ENCODE measurements at regions not wholly inside any gene's neighbourhood (a gene's known extent, or its start where the extent isn't known, plus 50 kb on each side); places are given as distances from the start of the nearest gene placed in this dataset.

GRCh38 chr11:114811971-114812370, 133.6 kb downstream of the NXPE2 start:
- Histone ChIP-seq H3K9me3 (ENCODE audit: low read depth) (no peaks in the 10 kb centered on the region), H3K4me3 (no peak overlapping the region), H4K20me1 (ENCODE audit: low read depth) (no peaks in the 10 kb centered on the region), H3F3A (ENCODE audit: low read depth) (no peaks in the 10 kb centered on the region), H3K9ac (no peak overlapping the region), H3K27ac (no peak overlapping the region), H3K36me3 (no peaks in the 10 kb centered on the region), H3K27me3 (no peaks in the 10 kb centered on the region), H3K4me2 (no peak overlapping the region), H2AFZ (replicated peaks) (no peak overlapping the region), H3K79me2 (ENCODE audit: low read depth) (no peaks in the 10 kb centered on the region), H3K4me1 (no peaks in the 10 kb centered on the region)
- TF ChIP-seq, protein P1, sequence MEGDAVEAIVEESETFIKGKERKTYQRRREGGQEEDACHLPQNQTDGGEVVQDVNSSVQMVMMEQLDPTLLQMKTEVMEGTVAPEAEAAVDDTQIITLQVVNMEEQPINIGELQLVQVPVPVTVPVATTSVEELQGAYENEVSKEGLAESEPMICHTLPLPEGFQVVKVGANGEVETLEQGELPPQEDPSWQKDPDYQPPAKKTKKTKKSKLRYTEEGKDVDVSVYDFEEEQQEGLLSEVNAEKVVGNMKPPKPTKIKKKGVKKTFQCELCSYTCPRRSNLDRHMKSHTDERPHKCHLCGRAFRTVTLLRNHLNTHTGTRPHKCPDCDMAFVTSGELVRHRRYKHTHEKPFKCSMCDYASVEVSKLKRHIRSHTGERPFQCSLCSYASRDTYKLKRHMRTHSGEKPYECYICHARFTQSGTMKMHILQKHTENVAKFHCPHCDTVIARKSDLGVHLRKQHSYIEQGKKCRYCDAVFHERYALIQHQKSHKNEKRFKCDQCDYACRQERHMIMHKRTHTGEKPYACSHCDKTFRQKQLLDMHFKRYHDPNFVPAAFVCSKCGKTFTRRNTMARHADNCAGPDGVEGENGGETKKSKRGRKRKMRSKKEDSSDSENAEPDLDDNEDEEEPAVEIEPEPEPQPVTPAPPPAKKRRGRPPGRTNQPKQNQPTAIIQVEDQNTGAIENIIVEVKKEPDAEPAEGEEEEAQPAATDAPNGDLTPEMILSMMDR (IDR thresholded peaks at IDR 0.05), result no peak
- no peak for TF ChIP-seq EZH2 (IDR thresholded peaks at IDR 0.05)
- no peak for TF ChIP-seq EZH2phosphoT487 (IDR thresholded peaks at IDR 0.05)
- Mint-ChIP-seq H3K4me1 (peaks cover 2% of the 10 kb centered on the region), H3K27ac (no peak overlapping the region), H3K36me3 (no peaks in the 10 kb centered on the region), H3K9me3 (no peaks in the 10 kb centered on the region), H3K4me3 (no peak overlapping the region), H3K27me3 (ENCODE audit: insufficient read depth, low read depth) (peaks cover 2% of the 10 kb centered on the region)
- no peak for DNase-seq (ENCODE audit: low spot score)

- H3K9me3 Mint-ChIP-seq, result no peaks in the 10 kb centered on the region
- no peak for TF ChIP-seq EZH2phosphoT487 (IDR thresholded peaks at IDR 0.05)
- TF ChIP-seq, protein P1 (IDR thresholded peaks at IDR 0.05), result no peak
- no peak for TF ChIP-seq EZH2 (IDR thresholded peaks at IDR 0.05)
- no peaks in the 10 kb centered on the region for H3K79me2 ChIP-seq (ENCODE audit: low read depth)
Measured at GRCh38 chr11:114812733-114813132, 134.4 kb downstream of the NXPE2 start.

DNA sequence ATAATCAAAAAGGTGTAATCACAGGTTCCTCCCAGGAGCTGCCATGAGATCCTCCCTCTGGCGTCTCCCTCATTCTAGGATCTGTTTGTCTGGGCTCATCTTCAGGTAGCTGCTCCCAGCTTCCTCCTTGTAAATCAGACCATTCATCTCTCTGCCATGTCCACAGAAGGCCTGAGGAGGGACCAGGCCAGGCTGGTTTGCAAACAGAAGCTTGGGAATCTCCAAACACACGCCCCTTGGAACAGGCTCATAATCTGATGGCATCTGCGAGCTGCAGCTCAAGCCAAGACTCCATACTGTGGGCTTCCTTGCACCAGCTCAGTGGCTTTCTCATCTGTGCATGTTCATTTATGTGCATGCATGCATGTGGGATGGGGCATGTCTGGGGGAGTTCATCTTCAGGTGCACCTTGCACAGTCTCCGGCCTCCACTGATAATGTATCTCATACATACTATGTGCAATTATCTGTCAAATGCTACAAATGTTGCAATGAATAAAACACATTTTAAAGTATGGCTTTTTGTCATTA, 134.9 kb downstream of the NXPE2 start:
- Mint-ChIP-seq H3K27me3 (ENCODE audit: insufficient read depth, low read depth) (peaks cover 2% of the 10 kb centered on the region), H3K27ac (no peak overlapping the region), H3K36me3 (no peaks in the 10 kb centered on the region), H3K9me3 (no peaks in the 10 kb centered on the region), H3K4me3 (no peak overlapping the region), H3K4me1 (peaks cover 2% of the 10 kb centered on the region)
- TF ChIP-seq EZH2 (IDR thresholded peaks at IDR 0.05) (no peak), EZH2phosphoT487 (IDR thresholded peaks at IDR 0.05) (no peak)
- TF ChIP-seq, protein P1 (IDR thresholded peaks at IDR 0.05), result no peak
- no peak overlapping the region for H3K4me2 ChIP-seq
- H3K27ac ChIP-seq, result no peak overlapping the region
- H3K36me3 ChIP-seq, result no peaks in the 10 kb centered on the region
- no peak overlapping the region for H3K9ac ChIP-seq
- no peaks in the 10 kb centered on the region for H3K79me2 ChIP-seq (ENCODE audit: low read depth)
- no peaks in the 10 kb centered on the region for H3K27me3 ChIP-seq
- H3F3A ChIP-seq (ENCODE audit: low read depth), result no peaks in the 10 kb centered on the region
- peaks cover 9% of the 10 kb centered on the region for H3K4me1 ChIP-seq
- H2AFZ ChIP-seq (replicated peaks), result no peak overlapping the region
- H3K9me3 ChIP-seq (ENCODE audit: low read depth), result no peaks in the 10 kb centered on the region
- no peak overlapping the region for H3K4me3 ChIP-seq
- no peaks in the 10 kb centered on the region for H4K20me1 ChIP-seq (ENCODE audit: low read depth)
- no peak for DNase-seq (ENCODE audit: low spot score)

More at GRCh38 chr11:114812733-114813132, 134.4 kb downstream of the NXPE2 start:
- Histone ChIP-seq H3F3A (ENCODE audit: low read depth) (no peaks in the 10 kb centered on the region), H3K9ac (no peak overlapping the region), H3K4me3 (no peak overlapping the region), H3K9me3 (ENCODE audit: low read depth) (no peaks in the 10 kb centered on the region), H4K20me1 (ENCODE audit: low read depth) (no peaks in the 10 kb centered on the region), H3K4me2 (no peak overlapping the region), H3K4me1 (peaks cover 4% of the 10 kb centered on the region), H3K27ac (no peak overlapping the region), H3K27me3 (no peaks in the 10 kb centered on the region), H2AFZ (replicated peaks) (no peak overlapping the region), H3K36me3 (no peaks in the 10 kb centered on the region)
- DNase-seq (ENCODE audit: low spot score), result no peak
- Mint-ChIP-seq H3K36me3 (no peaks in the 10 kb centered on the region), H3K27me3 (ENCODE audit: insufficient read depth, low read depth) (peaks cover 2% of the 10 kb centered on the region), H3K4me3 (no peak overlapping the region), H3K4me1 (peaks cover 2% of the 10 kb centered on the region), H3K27ac (no peak overlapping the region)

All from neural progenitor cell (in vitro differentiated cells).